HG03457 (cell line): ENCODE measurements at regions not wholly inside any gene's neighbourhood (a gene's known extent, or its start where the extent isn't known, plus 50 kb on each side); places are given as distances from the start of the nearest gene placed in this dataset.

ENCODE experiments used
- ATAC-seq: cut with Tn5 transposase; IDR thresholded peaks from one replicate; pipeline ENCODE4 v1.9.1; 2021; ENCODE audit warnings: moderate number of reproducible peaks; ENCODE audit not compliant: unreplicated experiment

DNA sequence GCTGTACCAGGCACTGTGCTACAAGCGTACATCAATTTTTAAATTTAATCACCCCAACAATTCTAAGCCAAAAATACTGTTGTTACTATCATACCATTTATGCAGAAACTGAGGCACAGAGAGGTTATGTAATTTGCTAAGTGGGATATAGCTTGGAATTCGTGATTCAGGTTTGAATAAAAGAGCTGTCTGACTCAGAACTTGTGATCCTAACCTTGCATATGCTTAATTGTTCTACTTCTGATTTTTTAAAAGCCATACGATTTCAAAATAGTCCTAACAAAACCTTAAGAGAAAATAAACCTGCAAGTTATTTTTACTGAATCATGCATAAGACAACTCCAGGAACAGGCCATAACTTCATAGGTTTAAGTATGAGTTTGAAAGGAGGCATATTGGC is 498.0 kb upstream of the CFAP20DC start:
- no peak for ATAC-seq

DNA sequence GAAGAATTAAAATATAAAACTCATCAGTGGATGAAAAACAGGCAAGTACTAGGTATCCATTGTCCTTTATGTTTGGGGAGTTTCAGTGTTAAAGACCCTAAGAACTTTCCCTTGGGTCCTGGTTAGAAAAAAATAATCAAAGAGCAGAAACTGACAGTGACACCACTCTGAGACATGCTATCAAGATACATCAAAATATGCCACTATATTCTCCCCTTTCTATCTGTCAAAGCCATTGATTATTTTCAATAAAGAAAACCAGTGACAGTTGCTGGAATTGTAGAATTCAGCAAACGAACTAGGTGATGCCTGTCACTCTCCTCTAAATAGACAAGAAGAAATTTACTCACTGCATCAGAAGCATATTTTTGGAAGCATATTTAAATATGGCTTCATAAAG is 496.7 kb upstream of the CFAP20DC start:
- ATAC-seq, result no peak

DNA sequence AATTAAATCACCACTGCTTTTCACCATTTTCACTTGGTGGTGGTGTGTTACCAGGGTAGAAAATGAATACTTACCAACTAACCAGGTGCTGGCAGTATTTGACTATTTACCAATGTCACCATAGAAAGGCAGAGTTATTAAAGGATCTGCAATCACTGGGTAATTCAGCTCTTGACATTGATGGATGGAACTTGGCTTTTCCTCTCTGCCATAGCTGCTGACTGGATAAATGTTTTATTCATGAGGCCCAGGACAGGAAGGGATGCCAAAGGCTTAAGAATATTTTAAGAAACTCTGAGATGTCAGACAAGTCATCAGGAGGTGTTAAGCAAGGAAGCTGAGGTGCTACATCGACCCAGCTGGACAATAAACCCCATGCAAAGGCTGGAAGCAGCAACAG is 495.5 kb upstream of the CFAP20DC start:
- ATAC-seq, result no peak

DNA sequence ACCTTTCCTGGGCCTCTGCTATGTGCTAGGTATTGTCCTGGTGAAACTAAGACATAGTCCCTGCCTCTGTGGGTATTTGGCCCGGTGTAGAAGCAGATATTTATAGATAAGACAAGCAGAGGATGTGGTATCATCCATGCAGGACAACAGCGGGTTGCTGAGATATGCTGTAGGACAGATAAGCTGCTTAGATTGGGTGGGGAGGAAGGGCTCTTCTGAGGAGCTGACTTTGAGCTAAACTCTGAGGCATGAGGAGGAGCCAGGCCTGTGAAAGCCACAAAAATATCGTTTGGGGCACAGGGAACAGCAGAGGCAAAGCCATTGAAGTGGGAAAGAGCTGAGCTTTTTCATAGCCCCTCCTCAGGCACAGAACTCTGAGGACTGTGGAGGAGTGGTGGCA is 492.5 kb upstream of the CFAP20DC start:
- ATAC-seq, result no peak

DNA sequence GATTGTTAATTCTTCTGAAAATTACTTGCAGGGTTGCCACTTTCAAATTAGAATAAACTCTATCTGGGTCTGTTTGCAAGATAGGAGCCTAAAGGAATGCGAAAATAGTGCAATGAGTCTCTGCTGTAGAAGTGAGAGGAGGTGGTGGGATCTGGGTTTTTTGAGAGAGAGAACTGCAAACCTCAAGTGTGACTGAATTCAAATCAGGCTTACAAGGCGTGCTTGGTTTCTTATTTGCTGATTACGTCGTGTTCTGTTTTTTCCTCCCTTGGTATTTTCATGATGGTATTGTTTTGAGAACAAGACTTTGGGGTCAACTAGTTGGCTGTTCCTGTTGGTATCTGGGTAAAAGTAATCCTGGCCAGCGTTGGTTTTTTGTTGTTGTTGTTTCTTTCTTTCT is 490.9 kb upstream of the CFAP20DC start:
- ATAC-seq, result peak; percentile 86

DNA sequence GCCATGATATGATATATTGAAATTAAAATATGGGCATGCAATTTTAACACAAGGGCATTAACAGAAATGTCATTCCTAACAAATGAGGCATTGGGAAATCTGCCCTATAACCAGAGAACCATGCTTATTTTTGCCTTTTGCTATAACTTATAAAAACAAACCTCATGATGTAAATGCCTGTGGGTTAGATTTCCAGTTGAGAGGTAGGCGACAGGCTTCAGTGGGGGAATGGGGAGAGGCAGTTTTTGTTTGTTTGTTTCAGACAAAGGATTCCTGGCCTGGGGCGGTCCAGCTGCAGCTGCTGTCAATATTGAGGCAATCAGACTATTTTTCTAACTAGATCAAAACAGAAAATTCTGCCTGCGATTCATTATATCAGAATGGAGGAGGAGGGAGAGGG is 490.4 kb upstream of the CFAP20DC start:
- no peak for ATAC-seq

DNA sequence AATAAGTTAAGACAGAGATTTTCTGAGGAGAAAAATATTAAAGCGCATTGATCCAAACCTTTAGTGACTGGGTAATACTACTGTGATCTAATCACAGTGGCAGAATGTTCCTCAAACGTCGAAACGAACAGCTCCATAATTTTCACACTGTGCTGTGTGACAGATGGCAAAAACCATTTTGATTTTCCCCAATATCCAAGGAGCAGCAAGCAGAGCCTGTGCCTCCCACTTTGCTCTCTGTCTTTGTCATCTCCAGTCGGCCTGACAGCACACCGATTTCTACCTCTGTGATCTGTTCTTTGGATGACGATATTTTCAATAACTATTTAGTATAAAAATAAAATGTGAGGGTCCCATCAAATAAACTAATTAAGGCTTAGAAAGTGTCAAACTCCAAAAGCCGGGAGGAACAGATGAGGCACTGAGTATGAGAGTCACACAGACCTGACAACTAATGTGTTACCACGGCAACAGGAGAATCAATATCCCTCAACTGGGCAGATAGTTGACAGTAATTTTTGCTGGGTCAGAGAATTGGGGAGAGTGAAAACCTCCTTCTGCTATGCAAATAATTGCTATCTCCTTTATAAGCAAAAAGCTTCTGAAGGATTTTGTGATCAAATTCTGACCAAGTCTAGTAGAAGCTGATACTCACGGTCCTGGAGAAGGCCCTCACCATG is 489.1 kb upstream of the CFAP20DC start:
- ATAC-seq, result no peak

DNA sequence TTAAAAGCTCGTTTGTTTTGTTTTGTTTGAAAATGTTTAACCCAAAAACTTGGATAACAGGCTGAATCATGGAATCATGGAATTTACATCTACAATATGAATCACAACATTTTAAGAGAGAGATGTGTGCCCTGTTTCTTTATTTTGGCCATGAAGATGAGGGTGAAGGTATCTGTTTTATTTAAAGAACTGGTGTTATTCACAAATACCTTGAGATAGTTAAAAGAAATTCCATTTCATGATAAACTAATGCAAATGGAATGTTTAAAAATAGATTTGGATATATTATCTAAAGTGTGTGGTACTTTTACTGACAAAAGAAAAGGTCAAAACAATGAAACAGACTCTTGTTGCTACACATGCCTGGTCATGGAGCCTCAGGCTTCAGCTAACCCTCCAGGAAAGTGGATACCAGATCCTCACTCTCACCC is 486.0 kb upstream of the CFAP20DC start:
- ATAC-seq, result no peak

DNA sequence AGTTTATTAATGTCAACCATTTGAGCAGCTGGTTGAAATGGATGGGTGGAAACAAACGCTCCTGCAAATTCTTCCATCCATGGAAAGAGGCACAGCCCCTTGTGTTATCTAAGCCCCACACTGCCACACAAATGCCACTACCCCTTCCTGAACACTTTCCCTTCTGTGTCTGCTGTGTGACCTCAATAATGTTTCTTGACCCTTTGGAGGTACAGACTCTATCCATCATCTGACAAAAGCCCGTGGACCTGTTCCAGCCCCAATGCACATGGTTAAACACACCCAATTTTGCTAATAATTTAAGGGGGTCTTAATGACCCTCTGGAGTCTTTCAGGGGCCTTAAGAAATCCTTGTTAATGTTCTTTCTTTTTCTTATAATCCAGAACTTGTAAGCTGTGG is 482.2 kb upstream of the CFAP20DC start:
- ATAC-seq, result no peak

DNA sequence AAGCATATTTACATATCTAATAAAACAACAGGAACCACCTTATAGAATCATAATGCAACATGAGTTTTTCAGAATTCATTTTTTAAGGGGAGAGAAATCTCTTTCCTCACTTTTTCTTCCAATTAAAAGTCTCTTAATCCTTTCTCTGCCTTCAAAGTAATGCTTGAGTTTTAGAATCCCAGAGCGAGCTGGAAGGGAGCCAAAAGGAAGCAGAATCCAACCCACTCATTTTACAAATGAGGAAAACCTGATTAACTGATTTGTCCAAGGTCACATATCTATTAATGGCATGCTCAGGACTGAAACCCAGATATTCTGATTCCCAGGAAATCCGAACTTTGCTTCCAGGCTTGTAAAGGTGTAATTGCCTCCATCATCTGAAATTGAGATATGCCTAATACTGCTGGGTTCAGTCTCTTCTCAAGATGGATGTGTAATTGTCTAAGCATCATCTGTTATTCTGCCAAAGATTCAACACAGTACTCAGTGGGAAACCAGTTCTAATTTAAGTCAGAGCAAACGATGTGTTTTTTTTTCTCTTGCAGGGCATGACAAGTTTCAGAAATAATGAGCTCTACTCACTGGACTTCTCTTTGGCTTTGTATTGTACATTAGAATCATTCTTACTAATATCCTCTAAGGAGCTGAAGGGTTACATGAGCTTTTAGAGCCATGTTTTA is 481.4 kb upstream of the CFAP20DC start:
- no peak for ATAC-seq

DNA sequence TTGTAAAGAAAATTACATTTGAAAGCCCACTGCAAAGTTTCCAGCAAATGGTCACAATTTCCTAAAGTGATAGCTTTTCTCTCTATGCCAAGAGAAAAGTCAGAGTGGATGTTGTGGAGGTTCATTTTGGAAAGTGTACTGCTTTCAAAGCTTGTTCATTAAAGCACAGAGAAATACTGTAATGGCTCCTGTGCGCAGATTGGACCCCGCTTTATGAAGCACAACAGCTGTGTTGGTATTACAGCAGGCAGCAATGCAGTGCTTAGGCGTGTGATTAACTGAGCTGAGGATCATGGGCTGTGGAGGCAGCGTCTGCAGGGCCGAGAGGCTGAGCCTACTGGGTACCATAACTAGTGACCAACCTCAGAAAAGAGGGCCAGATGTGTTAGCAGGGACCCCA is 478.4 kb upstream of the CFAP20DC start:
- ATAC-seq, result no peak

DNA sequence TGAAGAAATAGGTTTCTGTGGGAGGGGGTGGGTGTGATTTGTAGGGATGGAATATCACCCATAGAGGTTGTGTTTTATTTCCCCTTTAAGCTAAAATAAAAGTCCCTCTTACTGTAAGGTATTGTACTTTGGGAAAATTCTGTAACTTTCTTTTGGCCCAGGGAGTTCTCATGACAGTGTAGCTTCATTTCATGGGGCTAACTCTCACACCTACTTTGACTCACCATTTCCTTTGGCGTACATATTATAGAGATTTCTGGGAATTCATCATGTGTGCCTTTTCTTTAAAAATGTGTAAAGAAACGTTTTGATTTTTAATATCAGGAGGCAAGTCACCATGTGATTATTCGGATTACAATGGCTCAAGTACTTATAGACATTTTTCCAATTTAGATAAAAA is 477.7 kb upstream of the CFAP20DC start:
- no peak for ATAC-seq

DNA sequence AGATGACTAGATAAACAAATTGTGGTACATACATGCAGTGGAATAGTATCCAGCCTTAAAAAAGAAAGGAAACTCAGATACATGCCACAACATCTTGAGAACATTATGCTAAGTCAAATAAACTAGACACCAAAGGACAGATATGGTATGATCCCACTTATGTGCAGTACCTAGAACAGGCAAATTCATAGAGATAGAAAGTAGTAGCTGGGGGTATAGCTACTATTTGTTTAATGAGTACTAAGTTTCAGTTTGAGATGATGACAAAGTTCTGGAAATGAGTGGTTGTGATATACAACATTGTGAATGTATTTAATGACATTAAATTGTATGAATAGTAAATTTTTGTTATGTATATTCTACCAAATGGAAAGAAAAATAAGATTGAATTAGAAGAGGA is 477.2 kb upstream of the CFAP20DC start:
- ATAC-seq, result no peak

DNA sequence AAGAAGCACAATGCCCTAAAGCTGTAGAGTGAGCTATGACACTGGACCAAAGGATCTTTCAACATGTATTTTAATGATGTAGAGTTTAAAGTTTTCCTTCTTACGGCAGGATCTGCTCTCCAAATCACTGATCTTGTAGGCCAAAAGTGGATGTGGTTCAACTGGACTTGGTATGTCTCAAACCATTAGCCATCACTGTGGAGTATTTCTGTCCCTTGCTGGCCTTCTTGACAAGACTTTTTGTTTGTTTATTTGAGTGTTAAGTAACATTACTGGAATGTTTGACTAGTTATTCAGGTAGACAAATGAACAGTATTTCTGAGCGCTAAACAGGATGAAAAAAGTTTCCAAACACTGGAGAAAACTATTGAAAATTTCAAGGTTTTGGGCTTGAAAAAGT is 472.7 kb upstream of the CFAP20DC start:
- ATAC-seq, result no peak

DNA sequence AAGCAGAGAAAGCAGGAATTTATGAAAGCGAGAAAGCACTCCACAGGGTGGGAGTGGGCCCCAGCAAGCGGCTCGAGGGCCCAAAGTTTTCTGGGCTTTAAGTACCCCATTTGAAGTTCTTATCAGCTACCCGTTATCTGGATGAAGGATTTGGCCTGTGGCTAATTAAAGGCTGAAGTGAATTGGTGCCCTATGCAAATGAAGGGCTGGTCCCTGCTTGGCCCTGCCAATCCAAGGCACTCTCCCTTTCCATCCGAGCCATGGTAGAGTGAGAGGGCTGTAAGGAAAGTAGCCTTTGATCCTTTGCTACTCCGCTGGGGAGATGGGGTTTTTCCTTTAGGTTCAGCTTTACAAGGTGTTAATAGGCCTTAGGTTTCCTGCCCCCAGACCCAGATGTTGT is 469.3 kb upstream of the CFAP20DC start:
- ATAC-seq, result no peak

DNA sequence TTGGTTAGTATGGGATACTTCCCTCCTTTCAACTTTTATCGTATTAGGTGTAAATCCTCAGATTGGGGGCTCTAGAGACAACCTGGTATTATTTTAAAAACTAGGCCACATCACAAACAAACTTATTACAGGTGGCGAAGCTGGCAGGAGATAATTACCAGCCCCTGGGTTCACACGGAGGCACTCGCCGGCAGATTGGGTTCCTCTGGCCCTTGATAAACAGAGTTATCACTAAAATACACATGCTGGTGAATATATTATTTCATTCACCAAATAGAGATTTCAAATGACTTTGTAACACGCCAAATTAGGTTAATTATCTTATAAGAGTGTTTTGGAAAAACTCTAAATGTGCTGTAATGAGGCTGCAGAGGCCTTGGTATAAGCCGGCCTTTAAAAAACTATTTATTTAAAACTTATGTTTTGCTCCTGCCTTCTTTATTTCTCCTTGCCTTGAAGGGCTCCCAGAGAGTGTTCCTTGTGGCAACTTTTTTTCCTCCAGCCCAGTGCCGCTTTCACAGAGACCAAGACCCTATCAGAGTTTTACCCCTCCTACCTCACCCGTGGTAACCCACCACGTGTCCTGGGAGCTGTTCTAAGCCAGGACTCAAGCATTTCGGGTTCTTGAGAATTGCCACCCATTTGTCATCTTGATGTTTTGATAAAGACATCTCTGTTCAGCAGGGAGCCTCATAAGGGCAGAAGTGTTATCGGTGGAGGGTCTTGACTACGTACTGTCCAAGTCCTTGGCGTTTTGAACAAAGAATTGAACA is 468.6 kb upstream of the CFAP20DC start:
- ATAC-seq, result no peak

DNA sequence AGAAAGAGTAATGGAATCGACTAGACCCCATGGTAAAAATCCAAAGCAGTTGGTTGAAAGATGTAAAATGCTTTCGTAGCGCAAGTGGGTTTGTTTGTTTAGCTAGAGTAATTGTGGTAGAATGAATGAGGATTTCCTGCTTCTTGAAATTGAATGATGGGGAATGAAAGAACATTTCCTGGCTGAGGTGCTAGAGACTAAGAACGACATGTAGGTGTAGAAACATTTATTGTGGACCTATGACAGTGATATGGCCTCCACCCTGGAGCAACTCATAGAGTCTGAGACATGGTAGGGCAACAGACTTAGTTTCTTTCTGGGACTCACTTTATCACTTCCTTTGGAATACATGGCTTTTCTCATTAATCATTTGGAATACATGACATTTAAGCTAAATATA is 467.6 kb upstream of the CFAP20DC start:
- no peak for ATAC-seq

DNA sequence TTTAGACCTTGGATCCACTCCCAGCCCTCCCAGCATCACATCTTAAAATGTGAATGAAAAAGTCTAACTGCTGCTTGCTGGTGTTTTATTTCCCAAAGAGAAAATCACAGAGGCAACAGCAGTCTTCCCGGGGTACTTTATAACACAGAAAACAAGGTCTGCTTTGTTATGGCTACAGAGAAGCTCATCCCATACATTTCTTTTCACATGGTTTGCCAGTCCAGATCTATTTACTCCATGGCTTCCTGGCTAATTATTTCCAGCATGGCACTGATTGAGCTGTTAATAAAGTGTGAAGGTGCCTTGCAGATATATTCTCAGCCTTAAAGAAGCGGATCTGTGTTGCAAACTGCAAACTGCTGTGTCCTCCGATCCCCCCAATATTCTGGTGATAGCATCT is 466.1 kb upstream of the CFAP20DC start:
- no peak for ATAC-seq

DNA sequence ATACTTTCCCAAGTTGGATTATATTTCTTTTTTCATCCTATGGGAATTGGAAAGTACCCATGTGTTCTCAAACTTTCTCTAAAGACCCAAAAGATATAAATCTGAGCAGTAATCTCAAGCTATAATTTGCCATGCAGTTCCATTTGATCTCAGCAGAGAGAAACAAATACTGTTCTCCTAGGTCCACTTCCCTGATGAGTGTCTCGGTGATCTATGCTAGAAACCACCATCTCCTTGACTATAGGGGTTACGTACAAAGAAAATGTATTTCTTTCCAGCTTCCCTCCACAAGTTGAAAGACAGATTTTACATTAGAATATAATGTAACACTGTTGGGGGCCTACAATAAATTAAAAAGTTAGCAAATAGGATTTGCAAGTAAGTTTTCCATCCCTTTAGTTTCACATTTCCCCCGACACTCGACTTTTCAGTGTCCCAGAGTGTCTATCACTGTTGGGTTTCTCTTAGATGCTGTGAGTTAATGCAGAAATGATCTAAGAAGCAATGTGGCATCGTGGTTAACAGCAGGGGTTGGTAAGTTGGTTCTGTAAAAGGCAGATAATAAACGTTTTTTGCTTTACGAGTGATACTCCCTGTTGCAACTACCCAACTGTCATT is 465.1 kb upstream of the CFAP20DC start:
- no peak for ATAC-seq

DNA sequence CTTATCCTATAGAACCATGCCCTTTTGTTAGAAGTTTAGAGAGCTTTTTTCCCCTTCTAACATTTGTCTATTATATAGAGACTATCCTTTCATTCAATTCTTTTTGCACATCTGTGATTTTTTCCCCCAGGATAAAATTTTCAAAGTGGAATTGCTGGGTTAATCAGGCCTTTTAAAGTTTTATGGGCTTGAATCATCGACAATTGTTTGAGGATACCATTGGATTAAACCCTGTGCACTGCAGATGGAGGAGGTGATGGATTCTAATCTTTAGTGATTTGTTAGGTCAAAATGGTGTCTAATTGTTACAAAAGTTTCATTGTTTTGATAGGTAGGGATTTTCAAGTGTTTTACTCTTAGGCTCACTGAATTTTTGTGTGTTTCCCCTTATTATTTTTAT is 463.7 kb upstream of the CFAP20DC start:
- no peak for ATAC-seq

DNA sequence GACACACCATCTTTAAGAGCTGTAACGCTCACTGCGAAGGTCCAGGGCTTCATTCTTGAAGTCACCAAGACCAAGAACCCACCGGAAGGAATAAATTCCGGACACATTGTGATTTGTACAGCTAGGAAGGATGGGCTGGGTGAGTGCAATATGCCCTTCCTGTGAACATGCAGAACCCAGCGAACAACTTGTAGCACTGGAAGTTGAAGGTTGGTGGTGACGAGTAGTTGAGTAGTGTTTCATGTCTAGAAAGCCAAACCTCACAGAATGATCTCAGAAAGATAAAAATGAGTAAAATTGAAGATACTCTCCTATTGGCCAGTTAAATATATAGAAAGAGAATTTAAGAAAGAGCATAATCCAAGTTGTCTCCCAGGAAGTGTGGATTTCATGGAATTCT is 462.2 kb upstream of the CFAP20DC start:
- ATAC-seq, result no peak

DNA sequence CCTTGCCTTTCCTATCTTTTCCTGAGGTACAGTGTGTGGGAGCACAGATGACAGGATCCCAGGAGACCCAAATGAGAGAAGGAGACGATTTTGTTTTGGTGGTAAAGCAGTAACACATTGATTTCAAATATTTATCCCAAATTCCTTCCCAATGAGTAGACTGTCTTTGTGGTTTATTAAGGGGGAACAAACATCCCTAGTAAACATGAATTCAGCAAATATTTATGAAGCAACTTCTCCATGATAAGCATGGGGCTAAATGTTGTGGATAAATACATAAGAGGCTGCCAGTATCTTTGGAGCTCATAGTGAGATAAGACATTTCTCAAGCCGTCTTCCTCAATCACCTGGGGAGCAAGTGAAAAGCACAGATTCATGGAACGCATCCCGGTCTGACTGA is 460.8 kb upstream of the CFAP20DC start:
- no peak for ATAC-seq
